SK-N-SH treated with all-trans-retinoic acid at 6 μM for 48 hours (cell line): ENCODE measurements at regions not wholly inside any gene's neighbourhood (a gene's known extent, or its start where the extent isn't known, plus 50 kb on each side); places are given as distances from the start of the nearest gene placed in this dataset.

Experiments used
- OSR1 ChIP-seq: fragments of 250-450 bp; sonication (Bioruptor Pico); IDR thresholded peaks from 2 replicates; pipeline ENCODE4 v1.8.0; 2022; ENCODE audit warnings: moderate library complexity, mild to moderate bottlenecking, inconsistent platforms
- PATZ1 ChIP-seq: fragments of 250-450 bp; sonication (Bioruptor Pico); IDR thresholded peaks from 2 replicates; pipeline ENCODE4 v1.8.0; 2020; ENCODE audit warnings: mild to moderate bottlenecking, moderate library complexity, borderline replicate concordance
- ZC3H10 ChIP-seq: fragments of 250-450 bp; sonication (Bioruptor Pico); IDR thresholded peaks from 2 replicates; pipeline ENCODE4 v1.5.1; 2021; ENCODE audit warnings: mild to moderate bottlenecking, moderate library complexity
- ZNF565 ChIP-seq: fragments of 450-650 bp; formaldehyde crosslinking; conservative IDR thresholded peaks from 2 replicates; pipeline ENCODE4 v1.5.0; 2020; ENCODE audit warnings: low read depth, mild to moderate bottlenecking, moderate library complexity

- TF ChIP-seq ZNF565 (CRISPR knock-in tag) = no peak
- no peak for TF ChIP-seq OSR1 (CRISPR knock-in tag)
- TF ChIP-seq ZC3H10 (CRISPR knock-in tag) = no peak
- TF ChIP-seq PATZ1 = no peak
Measured at GRCh38 chr4:123204737-123205136, 191.9 kb upstream of the SPRY1 start.
